Upper lobe of left lung (tissue), 6 donors: ENCODE measurements at regions not wholly inside any gene's neighbourhood (a gene's known extent, or its start where the extent isn't known, plus 50 kb on each side); places are given as distances from the start of the nearest gene placed in this dataset.

Source experiments
- ATAC-seq, 2 donors: fragments of 200-7000 bp; cut with Tn5 transposase; one replicate each; pipeline ENCODE4 v1.9.1; 2022; ENCODE audit warnings: mild to moderate bottlenecking in 2 of 2, moderate library complexity in 2 of 2; ENCODE audit not compliant: low FRiP score in 2 of 2
- DNase-seq, 2 donors: peaks; one replicate each; pipeline ENCODE4 v3.0.0-alpha.2; 2019 to 2020
- H3K27ac ChIP-seq, 4 donors: fragments of 200-600 bp; sonication (generic); one replicate each; pipeline ENCODE4 v1.5.1; 2016 to 2019
- H3K27me3 ChIP-seq, 4 donors: fragments of 200-600 bp; sonication (generic); one replicate each; pipeline ENCODE4 v1.5.1; 2017 to 2019
- H3K36me3 ChIP-seq, 4 donors: fragments of 200-600 bp; sonication (generic); one replicate each; pipeline ENCODE4 v1.5.1; 2016 to 2019
- H3K4me1 ChIP-seq, 4 donors: fragments of 200-600 bp; sonication (generic); one replicate each; pipeline ENCODE4 v1.5.1; 2018 to 2019
- H3K4me3 ChIP-seq, 4 donors: fragments of 200-600 bp; sonication (generic); one replicate each; pipeline ENCODE4 v1.5.1; 2017 to 2019; ENCODE audit warnings: mild to moderate bottlenecking in 2 of 4, moderate library complexity in 1 of 4
- H3K9me3 ChIP-seq, 4 donors: fragments of 200-600 bp; sonication (generic); one replicate each; pipeline ENCODE4 v1.5.1; 2018 to 2019
- EP300 ChIP-seq, 4 donors: sonication (generic); formaldehyde crosslinking; IDR thresholded peaks; one replicate each; pipeline ENCODE4 v1.5.1; 2017; ENCODE audit warnings: antibody characterized with exemption in 4 of 4, control low read depth in 2 of 4
- POLR2A ChIP-seq, 4 donors: fragments of 450-650 bp; IDR thresholded peaks; one replicate each; pipeline ENCODE4 v1.5.1; 2016 to 2017; ENCODE audit warnings: antibody characterized with exemption in 4 of 4, mild to moderate bottlenecking in 2 of 4
- POLR2AphosphoS5 ChIP-seq, 2 donors: sonication (generic); formaldehyde crosslinking; IDR thresholded peaks; one replicate each; pipeline ENCODE4 v1.5.1; 2017; ENCODE audit warnings: antibody characterized with exemption in 2 of 2
- WGBS, 2 donors: methylation state at CpG; one replicate each; pipeline ENCODE4 v1.1.5; 2017 to 2018; 5-methylcytosine and 5-hydroxymethylcytosine counted together
- TF ChIP-seq, protein P1 (sequence below), 6 experiments: fragments of 450-650 bp in 4 of 6; fragments of 200-600 bp in 2 of 6; sonication (generic) in 2 of 6; IDR thresholded peaks; one replicate each; pipeline ENCODE4 v1.5.1; 2016 to 2019; ENCODE audit warnings: antibody characterized with exemption in 6 of 6
- donor health status: DM: no; HTN: no; CAD: no; lungs with moderate emphysema.
- donor health status: DM: no; HTN: yes; CAD: no; lungs with severe emphysema.

DNA sequence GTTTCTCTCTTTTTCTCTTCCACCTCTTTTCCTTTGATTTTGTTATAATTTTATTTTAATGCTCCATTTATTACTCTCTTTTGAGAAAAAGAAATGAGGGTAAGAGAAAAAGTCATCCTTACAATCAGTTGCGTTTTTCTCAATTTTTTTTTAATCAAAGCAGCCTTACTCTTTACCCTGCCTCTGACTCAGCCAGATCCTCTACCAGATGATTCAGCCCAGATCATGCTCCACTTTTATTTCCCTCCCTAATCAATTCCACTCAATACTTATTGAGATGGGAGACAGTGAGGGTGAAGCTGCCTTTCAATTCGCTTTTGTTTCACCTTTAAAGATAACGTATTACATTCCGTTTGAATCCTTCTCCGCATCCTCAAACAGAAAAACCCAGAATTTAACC, 337.9 kb downstream of the SATB2 start:
- Histone ChIP-seq H3K27ac (no peak overlapping the region), H3K4me3 (no peak overlapping the region), H3K36me3 (no peaks in the 10 kb centered on the region), H3K4me1 (no peaks in the 10 kb centered on the region), H3K9me3 (no peaks in the 10 kb centered on the region), H3K27me3 (no peaks in the 10 kb centered on the region)
- DNase-seq = no peak
- ATAC-seq = no peak
- TF ChIP-seq, protein P1, sequence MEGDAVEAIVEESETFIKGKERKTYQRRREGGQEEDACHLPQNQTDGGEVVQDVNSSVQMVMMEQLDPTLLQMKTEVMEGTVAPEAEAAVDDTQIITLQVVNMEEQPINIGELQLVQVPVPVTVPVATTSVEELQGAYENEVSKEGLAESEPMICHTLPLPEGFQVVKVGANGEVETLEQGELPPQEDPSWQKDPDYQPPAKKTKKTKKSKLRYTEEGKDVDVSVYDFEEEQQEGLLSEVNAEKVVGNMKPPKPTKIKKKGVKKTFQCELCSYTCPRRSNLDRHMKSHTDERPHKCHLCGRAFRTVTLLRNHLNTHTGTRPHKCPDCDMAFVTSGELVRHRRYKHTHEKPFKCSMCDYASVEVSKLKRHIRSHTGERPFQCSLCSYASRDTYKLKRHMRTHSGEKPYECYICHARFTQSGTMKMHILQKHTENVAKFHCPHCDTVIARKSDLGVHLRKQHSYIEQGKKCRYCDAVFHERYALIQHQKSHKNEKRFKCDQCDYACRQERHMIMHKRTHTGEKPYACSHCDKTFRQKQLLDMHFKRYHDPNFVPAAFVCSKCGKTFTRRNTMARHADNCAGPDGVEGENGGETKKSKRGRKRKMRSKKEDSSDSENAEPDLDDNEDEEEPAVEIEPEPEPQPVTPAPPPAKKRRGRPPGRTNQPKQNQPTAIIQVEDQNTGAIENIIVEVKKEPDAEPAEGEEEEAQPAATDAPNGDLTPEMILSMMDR (IDR thresholded peaks at IDR 0.05) = no peak
- TF ChIP-seq POLR2A (IDR thresholded peaks at IDR 0.05) = no peak
- TF ChIP-seq POLR2AphosphoS5 (IDR thresholded peaks at IDR 0.05) = no peak
- no peak for TF ChIP-seq EP300 (IDR thresholded peaks at IDR 0.05)
- 92 to 95% methylated on average over 5 of the region's 5 CpGs for WGBS, 2 donors

DNA sequence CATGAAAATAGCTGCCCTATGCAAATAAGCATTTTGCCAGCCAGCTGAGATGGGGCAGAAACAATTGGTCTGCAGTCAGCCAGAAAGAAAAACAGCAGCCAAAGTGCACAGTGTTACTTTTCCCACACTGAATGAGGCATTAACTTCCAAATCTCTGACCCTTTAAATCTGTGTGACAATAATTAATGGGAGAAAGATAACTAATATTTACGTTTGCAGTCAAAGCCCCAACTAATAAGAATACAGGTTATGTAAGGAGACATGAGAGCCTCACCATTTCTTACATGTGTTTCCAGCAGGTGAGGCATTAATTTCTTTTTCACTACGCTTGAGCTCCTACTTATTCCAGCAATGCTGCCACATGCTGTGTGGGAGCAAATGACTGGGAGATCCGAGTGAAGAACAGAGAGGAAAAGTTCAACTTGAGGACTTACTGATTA, 339.0 kb downstream of the SATB2 start:
- no peaks in the 10 kb centered on the region for H3K27me3 ChIP-seq
- H3K27ac ChIP-seq = no peak overlapping the region
- no peak for ATAC-seq
- no peak for TF ChIP-seq EP300 (IDR thresholded peaks at IDR 0.05)
- TF ChIP-seq POLR2A (IDR thresholded peaks at IDR 0.05) = no peak
- no peak for TF ChIP-seq POLR2AphosphoS5 (IDR thresholded peaks at IDR 0.05)
- TF ChIP-seq, protein P1 (IDR thresholded peaks at IDR 0.05) = no peak
- no peaks in the 10 kb centered on the region for H3K9me3 ChIP-seq
- 58 to 59% methylated on average over 3 of the region's 3 CpGs for WGBS, 2 donors
- no peaks in the 10 kb centered on the region for H3K4me1 ChIP-seq
- no peak for DNase-seq
- no peak overlapping the region for H3K4me3 ChIP-seq
- H3K36me3 ChIP-seq = no peaks in the 10 kb centered on the region

GRCh38 chr2:199115169-199115568, 342.6 kb downstream of the SATB2 start:
- no peak for TF ChIP-seq EP300 (IDR thresholded peaks at IDR 0.05)
- TF ChIP-seq POLR2A (IDR thresholded peaks at IDR 0.05) = no peak
- TF ChIP-seq POLR2AphosphoS5 (IDR thresholded peaks at IDR 0.05) = no peak
- TF ChIP-seq, protein P1 (IDR thresholded peaks at IDR 0.05) = no peak
- Histone ChIP-seq H3K27ac (no peak overlapping the region), H3K27me3 (no peaks in the 10 kb centered on the region), H3K4me1 (no peaks in the 10 kb centered on the region), H3K9me3 (no peaks in the 10 kb centered on the region), H3K36me3 (no peaks in the 10 kb centered on the region), H3K4me3 (no peak overlapping the region)
- ATAC-seq (no peak), DNase-seq (no peak)
- 68 to 77% methylated on average over 2 of the region's 2 CpGs for WGBS, 2 donors

DNA sequence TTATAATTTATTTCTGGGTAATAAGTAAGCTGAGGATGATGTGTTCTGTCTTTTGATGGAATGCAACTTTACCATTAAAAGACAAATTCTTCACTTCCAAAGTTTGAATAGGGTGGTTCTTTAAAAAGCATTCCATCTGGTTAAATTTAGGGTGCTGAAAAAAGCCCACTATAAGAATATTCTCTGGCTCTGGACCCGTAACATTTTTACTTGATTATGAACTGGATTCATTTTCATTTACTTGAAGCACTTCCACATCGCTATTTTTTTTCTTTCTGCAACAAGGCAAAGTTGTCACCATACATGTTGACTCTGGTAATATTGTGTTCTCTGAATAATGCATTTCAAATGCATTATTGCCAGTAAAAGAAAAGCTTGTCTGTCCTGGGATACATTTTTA, 344.6 kb downstream of the SATB2 start:
- TF ChIP-seq POLR2A (IDR thresholded peaks at IDR 0.05) (no peak), POLR2AphosphoS5 (IDR thresholded peaks at IDR 0.05) (no peak), EP300 (IDR thresholded peaks at IDR 0.05) (no peak)
- TF ChIP-seq, protein P1 (IDR thresholded peaks at IDR 0.05) = no peak
- H3K27me3 ChIP-seq = no peaks in the 10 kb centered on the region
- H3K36me3 ChIP-seq = no peaks in the 10 kb centered on the region
- H3K9me3 ChIP-seq = no peaks in the 10 kb centered on the region
- H3K4me3 ChIP-seq = no peak overlapping the region
- H3K4me1 ChIP-seq = no peaks in the 10 kb centered on the region
- ATAC-seq (no peak), DNase-seq (no peak)
- WGBS, 2 donors = 90 to 95% methylated on average over 2 of the region's 2 CpGs
- H3K27ac ChIP-seq = no peak overlapping the region

DNA sequence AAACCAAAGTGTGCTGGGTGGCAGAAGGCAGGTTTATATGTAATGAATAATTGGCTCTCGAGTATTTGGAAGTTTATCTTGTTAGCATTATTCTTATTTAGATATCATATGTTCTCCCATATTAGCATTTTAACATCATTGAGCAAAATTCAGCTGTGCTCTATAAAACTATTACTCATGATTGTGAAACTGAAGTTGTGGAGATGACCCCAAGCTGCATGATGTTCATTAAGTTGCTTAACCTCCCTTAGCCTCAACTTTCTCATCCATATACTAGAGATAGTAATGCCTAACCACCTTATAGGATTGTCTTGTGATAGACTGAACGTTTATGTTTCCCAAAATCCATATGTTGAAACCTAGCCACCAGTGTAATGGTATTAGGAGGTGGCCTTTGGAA, 346.3 kb downstream of the SATB2 start:
- no peaks in the 10 kb centered on the region for H3K4me1 ChIP-seq
- no peak for ATAC-seq
- no peak for TF ChIP-seq POLR2A (IDR thresholded peaks at IDR 0.05)
- TF ChIP-seq EP300 (IDR thresholded peaks at IDR 0.05) = no peak
- WGBS, 2 donors = 67 to 79% methylated on average over 2 of the region's 2 CpGs
- no peaks in the 10 kb centered on the region for H3K9me3 ChIP-seq
- H3K4me3 ChIP-seq = no peak overlapping the region
- H3K27ac ChIP-seq = no peak overlapping the region
- H3K27me3 ChIP-seq = no peaks in the 10 kb centered on the region
- DNase-seq = no peak
- H3K36me3 ChIP-seq = no peaks in the 10 kb centered on the region
